ENCODE measurements at regions not wholly inside any gene's neighbourhood (a gene's known extent, or its start where the extent isn't known, plus 50 kb on each side); places are given as distances from the start of the nearest gene placed in this dataset.
A peak's percentile ranks its signal among the peaks of the same experiment; 100 is the strongest.

DNA sequence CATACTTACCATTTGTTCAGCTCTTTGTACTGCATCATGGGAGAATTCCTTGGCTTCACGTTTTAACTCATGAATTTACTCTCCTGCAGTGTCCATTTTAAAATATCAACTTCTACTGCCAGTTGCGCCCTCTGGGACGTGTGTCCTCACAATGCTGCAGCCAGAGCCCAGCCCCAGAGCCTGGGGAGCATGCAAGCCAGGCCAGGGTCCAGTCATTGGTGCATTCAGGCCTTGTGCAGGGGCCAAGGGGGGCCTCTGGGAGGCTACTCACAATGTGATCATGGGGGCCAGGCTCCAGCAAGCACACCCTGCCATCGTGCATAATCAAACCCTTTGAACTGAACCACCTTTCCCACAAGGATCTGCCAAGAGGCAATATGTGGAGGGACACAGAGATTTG lies 105.6 kb upstream of the CCDC112 start:
- Mint-ChIP-seq H3K36me3 (ENCODE audit: low read depth) (no peaks in the 10 kb centered on the region), H3K9me3 (ENCODE audit: low read depth) (peaks cover 2% of the 10 kb centered on the region), H3K27ac (no peak overlapping the region), H3K4me1 (no peaks in the 10 kb centered on the region), H3K27me3 (peaks cover 38% of the 10 kb centered on the region), H3K4me3 (no peak overlapping the region)
- CTCF ChIA-PET: no interaction called here
- intact Hi-C loops (cut with DNase I, micrococcal nuclease): no loop called here
- DNase-seq (no peak), ATAC-seq (no peak)
- POLR2A ChIA-PET: no interaction called here

DNA sequence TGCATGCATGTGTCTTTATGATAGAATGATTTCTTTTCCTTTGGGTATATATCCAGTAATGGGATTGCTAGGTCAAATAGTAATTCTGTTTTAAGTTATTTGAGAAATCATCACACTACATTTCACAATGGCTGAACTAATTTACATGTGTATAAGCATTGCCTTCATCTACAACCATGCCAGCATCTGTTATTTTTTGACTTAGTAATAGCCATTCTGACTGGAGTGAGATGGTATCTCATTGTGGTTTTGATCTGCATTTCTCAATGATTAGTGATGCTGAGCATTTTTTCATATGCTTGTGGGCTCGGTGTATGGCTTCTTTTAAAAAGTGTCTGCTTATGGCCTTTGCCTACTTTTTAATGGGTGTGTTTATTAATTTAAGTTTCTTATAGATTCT lies 102.3 kb upstream of the CCDC112 start:
- no peak for DNase-seq
- Mint-ChIP-seq H3K27ac (no peak overlapping the region), H3K4me1 (no peaks in the 10 kb centered on the region), H3K27me3 (peaks cover 15% of the 10 kb centered on the region), H3K4me3 (no peak overlapping the region), H3K9me3 (ENCODE audit: low read depth) (peaks cover 2% of the 10 kb centered on the region), H3K36me3 (ENCODE audit: low read depth) (no peaks in the 10 kb centered on the region)
- no peak for ATAC-seq
- intact Hi-C loops (cut with DNase I, micrococcal nuclease): no loop called here
- CTCF ChIA-PET: no interaction called here
- POLR2A ChIA-PET: no interaction called here

DNA sequence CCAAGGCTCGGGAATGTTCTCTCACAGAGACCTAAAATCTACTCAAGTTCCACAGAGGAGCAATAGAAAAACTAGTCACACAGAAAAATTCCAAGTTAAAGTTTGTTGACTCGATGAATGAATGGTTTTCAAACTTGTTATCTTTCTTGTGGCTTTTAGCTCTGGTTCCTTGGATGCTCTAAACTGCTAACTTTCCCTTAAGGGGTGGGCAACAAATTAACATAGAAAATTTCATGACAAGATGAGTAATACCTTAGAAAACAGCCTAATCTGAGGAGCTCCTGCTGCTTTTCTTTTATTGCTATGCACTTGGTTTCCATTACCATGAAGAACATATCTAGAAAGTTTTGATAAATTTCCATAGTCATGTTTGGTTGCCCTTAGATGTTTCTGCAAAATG lies 100.2 kb upstream of the CCDC112 start:
- no peak overlapping the region for H3K4me3 Mint-ChIP-seq
- POLR2A ChIA-PET: no interaction called here
- peaks cover 15% of the 10 kb centered on the region for H3K27me3 Mint-ChIP-seq

DNA sequence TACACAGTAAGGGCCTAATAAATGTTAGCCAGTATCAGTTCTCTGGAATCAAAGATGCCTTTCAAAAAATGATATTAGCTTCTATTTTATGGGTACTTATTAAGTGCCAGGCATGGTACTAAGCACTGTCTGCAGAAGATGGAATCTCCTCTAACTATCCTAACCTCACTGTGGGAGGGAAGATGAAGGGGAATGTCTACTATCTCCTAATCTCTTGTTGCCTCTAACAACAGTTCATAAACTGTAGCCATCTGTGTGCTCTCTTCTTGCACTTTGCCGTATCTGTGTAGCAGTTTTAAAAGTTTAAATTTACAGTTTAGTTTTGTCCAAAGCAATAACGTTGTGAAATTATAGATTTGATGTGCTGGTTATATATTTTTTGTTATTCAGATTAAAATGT lies 99.6 kb upstream of the CCDC112 start:
- intact Hi-C loops (cut with DNase I, micrococcal nuclease): no loop called here
- no peaks in the 10 kb centered on the region for H3K36me3 Mint-ChIP-seq (ENCODE audit: low read depth)
- no peak overlapping the region for H3K27ac Mint-ChIP-seq
- H3K4me3 Mint-ChIP-seq: no peak overlapping the region
- H3K27me3 Mint-ChIP-seq: peaks cover 13% of the 10 kb centered on the region
- H3K4me1 Mint-ChIP-seq: no peaks in the 10 kb centered on the region
- ChIA-PET POLR2A (no interaction called here), CTCF (no interaction called here)
- DNase-seq: no peak
- no peak for ATAC-seq
- H3K9me3 Mint-ChIP-seq (ENCODE audit: low read depth): peaks cover 2% of the 10 kb centered on the region

More for the DNA sequence above, 100.2 kb upstream of the CCDC112 start:
- intact Hi-C loops (cut with DNase I, micrococcal nuclease): no loop called here
- DNase-seq (no peak), ATAC-seq (no peak)
- Mint-ChIP-seq H3K4me1 (no peaks in the 10 kb centered on the region), H3K27ac (no peak overlapping the region), H3K9me3 (ENCODE audit: low read depth) (peaks cover 2% of the 10 kb centered on the region), H3K36me3 (ENCODE audit: low read depth) (no peaks in the 10 kb centered on the region)
- CTCF ChIA-PET: interaction anchor here (0.6 kb wide), 1 partner anchor 126 kb away, joined by 3 read pairs; no protein-coding TSS in a partner anchor

DNA sequence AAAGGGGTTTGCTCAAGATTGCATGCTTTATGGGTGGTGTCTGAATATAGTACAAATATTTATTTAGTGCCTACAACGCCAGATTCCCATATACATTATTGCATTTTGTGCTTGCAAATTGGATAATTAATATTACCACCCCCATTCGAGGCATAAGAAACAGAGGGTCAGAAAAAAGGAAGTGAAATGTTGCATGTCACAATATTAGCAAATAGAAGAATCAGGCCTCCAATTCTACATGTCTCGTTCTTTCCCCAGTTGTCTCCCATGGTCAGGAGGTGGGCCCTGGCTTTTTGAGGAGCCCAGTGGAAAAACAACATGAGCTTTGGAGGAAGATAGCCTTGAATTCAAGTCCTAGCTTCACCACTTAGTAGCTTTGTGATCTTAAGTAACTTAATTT lies 98.1 kb upstream of the CCDC112 start:
- intact Hi-C loops (cut with DNase I, micrococcal nuclease): no loop called here
- H3K9me3 Mint-ChIP-seq (ENCODE audit: low read depth): peaks cover 2% of the 10 kb centered on the region
- no peak for ATAC-seq
- ChIA-PET CTCF (interaction anchor here (0.7 kb wide), 1 partner anchor 464 kb away, joined by 3 read pairs; no protein-coding TSS in a partner anchor), POLR2A (no interaction called here)
- H3K27ac Mint-ChIP-seq: no peak overlapping the region
- H3K27me3 Mint-ChIP-seq: peaks cover 6% of the 10 kb centered on the region
- DNase-seq: no peak
- no peaks in the 10 kb centered on the region for H3K4me1 Mint-ChIP-seq
- no peaks in the 10 kb centered on the region for H3K36me3 Mint-ChIP-seq (ENCODE audit: low read depth)
- H3K4me3 Mint-ChIP-seq: no peak overlapping the region

DNA sequence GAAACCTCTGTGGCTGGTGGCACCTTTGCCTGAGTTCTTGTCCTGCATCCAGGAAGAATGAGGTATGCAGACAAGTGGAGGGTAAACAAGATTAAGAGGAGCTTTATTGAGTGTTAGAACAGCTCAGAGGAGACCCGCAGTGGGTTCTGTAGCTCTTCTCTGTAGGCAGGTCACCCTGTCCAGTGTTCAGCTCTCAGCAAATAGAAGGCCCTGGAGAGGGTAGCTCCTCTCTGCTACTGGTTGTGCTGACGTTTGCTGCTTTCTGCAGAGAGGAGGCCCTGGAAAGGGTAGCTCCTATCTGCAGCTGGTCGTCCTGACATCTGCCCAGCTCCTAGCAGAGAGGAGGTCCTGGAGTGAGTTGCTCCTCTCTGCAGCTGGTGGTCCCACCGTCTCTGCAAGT lies 96.8 kb upstream of the CCDC112 start:
- ChIA-PET POLR2A (no interaction called here), CTCF (no interaction called here)
- ATAC-seq: no peak
- H3K9me3 Mint-ChIP-seq (ENCODE audit: low read depth): no peaks in the 10 kb centered on the region
- H3K27me3 Mint-ChIP-seq: peaks cover 3% of the 10 kb centered on the region
- H3K4me1 Mint-ChIP-seq: no peaks in the 10 kb centered on the region
- no peaks in the 10 kb centered on the region for H3K36me3 Mint-ChIP-seq (ENCODE audit: low read depth)
- no peak for DNase-seq
- H3K4me3 Mint-ChIP-seq: no peak overlapping the region
- no peak overlapping the region for H3K27ac Mint-ChIP-seq
- intact Hi-C loops (cut with DNase I, micrococcal nuclease): no loop called here

DNA sequence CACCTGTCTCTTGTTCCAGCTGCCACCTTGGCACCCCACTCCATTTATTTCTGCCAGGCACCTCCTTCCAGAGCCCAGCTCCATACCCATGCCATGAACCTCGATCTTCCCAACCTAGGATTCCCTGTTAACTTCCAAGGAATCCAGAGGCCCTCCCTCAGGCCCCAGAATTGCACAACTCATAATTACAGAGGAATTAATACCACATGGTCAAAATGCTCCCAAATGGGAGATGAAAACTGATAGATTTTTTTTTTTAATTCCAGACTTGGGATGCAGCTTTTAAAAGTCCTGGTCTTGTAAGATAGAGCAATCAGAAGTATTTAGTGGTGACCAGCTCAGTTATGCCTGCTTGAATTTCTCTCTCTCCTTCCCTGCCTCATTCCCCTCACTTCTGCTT lies 96.2 kb upstream of the CCDC112 start:
- Mint-ChIP-seq H3K4me3 (no peak overlapping the region), H3K27ac (no peak overlapping the region), H3K4me1 (no peaks in the 10 kb centered on the region), H3K36me3 (ENCODE audit: low read depth) (no peaks in the 10 kb centered on the region), H3K9me3 (ENCODE audit: low read depth) (no peaks in the 10 kb centered on the region), H3K27me3 (peaks cover 2% of the 10 kb centered on the region)
- no peak for DNase-seq
- intact Hi-C loops (cut with DNase I, micrococcal nuclease): no loop called here
- POLR2A ChIA-PET: no interaction called here
- CTCF ChIA-PET: interaction anchor here (1.3 kb wide), 1 partner anchor 15 kb away, joined by 3 read pairs; no protein-coding TSS in a partner anchor
- ATAC-seq: no peak

DNA sequence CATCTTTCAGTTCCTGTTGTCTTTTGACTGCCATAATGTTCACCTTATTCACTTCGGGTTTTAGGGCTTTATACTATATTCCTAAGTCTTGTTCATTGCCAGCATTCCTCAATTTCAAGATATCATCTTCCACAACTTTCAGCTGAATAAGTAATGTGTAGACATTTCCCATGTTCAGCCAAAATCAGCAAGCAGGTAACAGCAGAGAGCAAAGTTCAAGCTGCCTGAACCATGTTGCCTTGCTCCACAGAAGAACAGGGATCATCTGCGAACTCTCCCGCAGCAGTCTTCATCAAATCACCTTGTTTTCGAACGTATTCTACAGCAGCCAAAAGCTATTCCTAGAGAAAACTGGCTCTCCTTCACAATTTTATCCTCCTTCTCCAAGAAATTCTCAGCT lies 95.3 kb upstream of the CCDC112 start:
- DNase-seq: no peak
- no peaks in the 10 kb centered on the region for H3K36me3 Mint-ChIP-seq (ENCODE audit: low read depth)
- H3K4me3 Mint-ChIP-seq: no peak overlapping the region
- H3K27me3 Mint-ChIP-seq: peaks cover 2% of the 10 kb centered on the region
- ATAC-seq: no peak
- no peaks in the 10 kb centered on the region for H3K4me1 Mint-ChIP-seq
- H3K27ac Mint-ChIP-seq: no peak overlapping the region
- POLR2A ChIA-PET: no interaction called here
- intact Hi-C loops (cut with DNase I, micrococcal nuclease): no loop called here
- CTCF ChIA-PET: interaction anchor here (0.7 to 1.3 kb wide), 2 partner anchors 9 to 14 kb away, joined by 3 read pairs; no protein-coding TSS in a partner anchor
- H3K9me3 Mint-ChIP-seq (ENCODE audit: low read depth): no peaks in the 10 kb centered on the region

DNA sequence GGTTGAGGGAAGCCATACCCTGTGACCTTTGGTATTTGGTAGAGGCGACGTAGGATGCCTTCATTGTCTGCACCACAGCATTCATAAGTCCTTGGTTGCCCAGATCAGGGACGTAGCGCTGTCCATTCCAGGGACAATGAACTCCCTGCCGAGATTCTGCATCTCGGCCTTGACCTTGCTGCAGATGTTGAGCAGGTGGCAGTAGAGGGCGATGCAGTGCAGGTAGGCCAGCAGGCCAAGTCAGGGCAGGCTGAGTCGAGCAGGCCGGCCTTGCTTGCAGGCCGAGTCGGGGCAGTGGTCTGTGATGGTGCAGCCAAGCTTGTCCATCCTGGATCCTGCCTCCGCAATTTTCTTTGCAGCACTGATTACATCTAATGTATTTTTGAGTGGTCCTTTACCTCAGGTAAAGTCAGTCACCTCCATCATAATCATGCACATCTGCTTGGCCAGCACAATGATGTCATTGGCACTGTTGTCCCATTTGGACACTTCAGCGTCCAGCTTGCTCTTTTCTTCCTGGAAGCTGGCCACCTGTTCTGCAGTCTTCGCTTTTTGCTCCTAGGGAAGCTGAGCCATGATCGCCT lies 93.4 kb upstream of the CCDC112 start:
- ChIA-PET CTCF (interaction anchor here (1.4 to 1.7 kb wide), 3 partner anchors 10 to 81 kb away, joined by 4 read pairs; no protein-coding TSS in a partner anchor), POLR2A (no interaction called here)
- no peak overlapping the region for H3K4me3 Mint-ChIP-seq
- intact Hi-C loops (cut with DNase I, micrococcal nuclease): loop anchor here in 1 of 2 experiments (5.0 kb wide), 1 partner anchor 197 kb away; no protein-coding TSS in a partner anchor
- peak; percentile 42 for DNase-seq
- H3K36me3 Mint-ChIP-seq (ENCODE audit: low read depth): no peaks in the 10 kb centered on the region
- H3K4me1 Mint-ChIP-seq: no peaks in the 10 kb centered on the region
- H3K27ac Mint-ChIP-seq: no peak overlapping the region
- peaks cover 2% of the 10 kb centered on the region for H3K27me3 Mint-ChIP-seq
- H3K9me3 Mint-ChIP-seq (ENCODE audit: low read depth): no peaks in the 10 kb centered on the region
- ATAC-seq: no peak

DNA sequence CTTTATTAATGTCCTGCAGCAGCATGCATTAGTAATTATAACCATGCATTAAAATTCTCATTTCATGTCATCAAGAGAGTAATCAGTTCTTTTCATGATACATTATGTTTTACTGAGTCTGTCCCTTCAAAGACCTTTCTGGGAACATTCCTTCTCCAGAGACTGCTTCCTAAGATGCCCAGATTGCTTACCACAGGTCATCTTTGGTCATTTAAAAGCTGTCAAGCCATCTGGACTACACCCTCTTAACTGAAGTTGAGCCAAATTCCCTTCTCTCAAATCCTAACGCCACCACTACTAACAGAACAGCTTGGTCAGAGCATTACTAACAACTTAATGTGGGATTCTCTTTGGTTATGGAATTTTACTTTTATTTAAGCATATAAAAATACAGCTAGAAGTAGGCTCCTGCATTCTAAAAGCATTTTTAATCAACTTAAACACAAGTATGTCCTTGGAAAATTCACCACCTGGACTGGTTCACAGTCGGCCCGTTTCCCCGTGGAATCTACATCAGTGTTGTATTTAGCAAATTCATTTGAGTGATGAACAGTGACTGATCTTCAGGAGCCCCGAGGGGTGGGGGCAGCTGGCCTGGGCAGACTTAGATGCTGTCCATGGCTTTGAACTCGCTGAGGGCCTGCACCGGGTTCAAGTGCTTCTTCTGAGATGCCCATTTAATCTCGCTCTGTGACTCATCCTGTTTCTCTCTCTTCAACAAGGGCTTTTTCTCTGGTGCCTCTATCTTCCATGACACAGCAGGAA lies 92.8 kb upstream of the CCDC112 start:
- intact Hi-C loops (cut with DNase I, micrococcal nuclease): loop anchor here in 1 of 2 experiments (5.0 kb wide), 1 partner anchor 198 kb away; no protein-coding TSS in a partner anchor
- Mint-ChIP-seq H3K27ac (no peak overlapping the region), H3K9me3 (ENCODE audit: low read depth) (no peaks in the 10 kb centered on the region), H3K27me3 (peaks cover 2% of the 10 kb centered on the region), H3K4me3 (no peak overlapping the region), H3K4me1 (no peaks in the 10 kb centered on the region), H3K36me3 (ENCODE audit: low read depth) (no peaks in the 10 kb centered on the region)
- ChIA-PET POLR2A (no interaction called here), CTCF (interaction anchor here (1.4 to 1.7 kb wide), 2 partner anchors 9 to 80 kb away, joined by 4 read pairs; no protein-coding TSS in a partner anchor)
- DNase-seq (no peak), ATAC-seq (no peak)

DNA sequence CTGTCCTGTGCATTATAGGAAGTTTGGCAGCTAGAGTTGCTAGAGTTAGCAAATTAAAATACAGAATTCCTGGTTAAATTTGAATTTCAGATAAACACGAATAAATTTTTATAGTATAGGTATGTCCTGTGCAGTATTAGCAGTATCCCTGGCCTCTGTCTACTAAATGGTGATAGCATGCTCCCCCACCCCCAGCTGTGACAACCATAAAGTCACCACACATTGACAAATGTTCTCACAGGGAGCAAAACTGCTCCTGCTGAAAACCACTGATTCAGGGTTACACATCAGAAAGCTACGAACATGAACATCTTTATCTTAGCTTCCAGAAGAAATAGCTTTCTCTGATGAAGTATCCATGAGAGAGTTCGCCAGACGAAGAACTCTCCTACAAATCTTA lies 91.8 kb upstream of the CCDC112 start:
- H3K36me3 Mint-ChIP-seq (ENCODE audit: low read depth): no peaks in the 10 kb centered on the region
- peaks cover 2% of the 10 kb centered on the region for H3K27me3 Mint-ChIP-seq
- POLR2A ChIA-PET: no interaction called here
- intact Hi-C loops (cut with DNase I, micrococcal nuclease): loop anchor here in 1 of 2 experiments (5.0 kb wide), 1 partner anchor 199 kb away; no protein-coding TSS in a partner anchor
- CTCF ChIA-PET: interaction anchor here (0.9 kb wide), 1 partner anchor 194 kb away, joined by 3 read pairs; no protein-coding TSS in a partner anchor
- DNase-seq (no peak), ATAC-seq (no peak)
- no peak overlapping the region for H3K4me3 Mint-ChIP-seq
- H3K4me1 Mint-ChIP-seq: no peaks in the 10 kb centered on the region
- no peak overlapping the region for H3K27ac Mint-ChIP-seq
- H3K9me3 Mint-ChIP-seq (ENCODE audit: low read depth): no peaks in the 10 kb centered on the region

DNA sequence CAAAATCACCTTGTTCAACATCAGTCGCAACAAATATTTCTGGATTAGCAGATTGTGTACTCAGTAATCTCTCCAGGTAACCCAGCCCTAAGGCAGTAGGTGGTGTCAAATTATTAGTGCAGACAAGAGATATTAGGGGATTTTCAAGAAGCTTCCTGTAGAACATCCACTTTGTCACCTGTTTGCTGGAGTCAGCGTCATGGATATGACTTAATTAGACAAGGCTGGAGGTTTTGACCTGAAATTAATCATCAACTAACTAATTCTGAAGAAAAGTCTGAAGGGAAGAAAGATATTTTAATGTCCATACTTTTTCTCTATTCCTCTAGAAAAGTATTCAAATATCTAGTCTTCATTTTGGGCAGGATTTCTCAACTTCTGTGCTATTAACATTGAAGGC lies 91.4 kb upstream of the CCDC112 start:
- no peaks in the 10 kb centered on the region for H3K36me3 Mint-ChIP-seq (ENCODE audit: low read depth)
- ATAC-seq: no peak
- no peaks in the 10 kb centered on the region for H3K9me3 Mint-ChIP-seq (ENCODE audit: low read depth)
- H3K27ac Mint-ChIP-seq: no peak overlapping the region
- POLR2A ChIA-PET: no interaction called here
- CTCF ChIA-PET: interaction anchor here (0.9 kb wide), 1 partner anchor 194 kb away, joined by 3 read pairs; no protein-coding TSS in a partner anchor
- H3K27me3 Mint-ChIP-seq: peaks cover 2% of the 10 kb centered on the region
- H3K4me3 Mint-ChIP-seq: no peak overlapping the region
- no peak for DNase-seq
- H3K4me1 Mint-ChIP-seq: no peaks in the 10 kb centered on the region
- intact Hi-C loops (cut with DNase I, micrococcal nuclease): loop anchor here in 1 of 2 experiments (5.0 kb wide), 1 partner anchor 199 kb away; no protein-coding TSS in a partner anchor
